ENCODE measurements at regions not wholly inside any gene's neighbourhood (a gene's known extent, or its start where the extent isn't known, plus 50 kb on each side); places are given as distances from the start of the nearest gene placed in this dataset.

- no peak for TF ChIP-seq ZNF677 (tag by site-specific recombination; IDR thresholded peaks at IDR 0.05)
- TF ChIP-seq, protein P1, sequence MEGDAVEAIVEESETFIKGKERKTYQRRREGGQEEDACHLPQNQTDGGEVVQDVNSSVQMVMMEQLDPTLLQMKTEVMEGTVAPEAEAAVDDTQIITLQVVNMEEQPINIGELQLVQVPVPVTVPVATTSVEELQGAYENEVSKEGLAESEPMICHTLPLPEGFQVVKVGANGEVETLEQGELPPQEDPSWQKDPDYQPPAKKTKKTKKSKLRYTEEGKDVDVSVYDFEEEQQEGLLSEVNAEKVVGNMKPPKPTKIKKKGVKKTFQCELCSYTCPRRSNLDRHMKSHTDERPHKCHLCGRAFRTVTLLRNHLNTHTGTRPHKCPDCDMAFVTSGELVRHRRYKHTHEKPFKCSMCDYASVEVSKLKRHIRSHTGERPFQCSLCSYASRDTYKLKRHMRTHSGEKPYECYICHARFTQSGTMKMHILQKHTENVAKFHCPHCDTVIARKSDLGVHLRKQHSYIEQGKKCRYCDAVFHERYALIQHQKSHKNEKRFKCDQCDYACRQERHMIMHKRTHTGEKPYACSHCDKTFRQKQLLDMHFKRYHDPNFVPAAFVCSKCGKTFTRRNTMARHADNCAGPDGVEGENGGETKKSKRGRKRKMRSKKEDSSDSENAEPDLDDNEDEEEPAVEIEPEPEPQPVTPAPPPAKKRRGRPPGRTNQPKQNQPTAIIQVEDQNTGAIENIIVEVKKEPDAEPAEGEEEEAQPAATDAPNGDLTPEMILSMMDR (tag by site-specific recombination; IDR thresholded peaks at IDR 0.05): no peak
- TF ChIP-seq KLF1 (tag by site-specific recombination; IDR thresholded peaks at IDR 0.05): no peak
- no peak for TF ChIP-seq ZNF138 (tag by site-specific recombination; IDR thresholded peaks at IDR 0.05; ENCODE audit: borderline replicate concordance)
- no peak for TF ChIP-seq ZNF518A (tag by site-specific recombination; conservative IDR thresholded peaks at IDR 0.05; ENCODE audit: low read depth)
These were observed 146.6 kb upstream of the ARHGEF26 start for GRCh38 chr3:153974614-153975013.

All from HEK293 (cell line).